Neural progenitor cell (in vitro differentiated cells): ENCODE measurements at regions not wholly inside any gene's neighbourhood (a gene's known extent, or its start where the extent isn't known, plus 50 kb on each side); places are given as distances from the start of the nearest gene placed in this dataset.

Experiments used
- DNase-seq: peaks from one replicate; pipeline ENCODE4 v3.0.0-alpha.2; 2016; ENCODE audit warnings: low spot score
- H2AFZ ChIP-seq: fragments of 200-600 bp; sonication (generic); replicated peaks from 2 replicates; pipeline ENCODE4 v1.6.1; 2016; ENCODE audit warnings: antibody characterized with exemption
- H3F3A ChIP-seq: fragments of 200-600 bp; sonication (generic); 2 replicates; pipeline ENCODE4 v1.6.1; 2016; ENCODE audit warnings: antibody characterized with exemption, low read depth
- H3K27ac ChIP-seq: fragments of 200-600 bp; sonication (generic); 2 replicates; pipeline ENCODE4 v1.5.1; 2016; ENCODE audit warnings: mild to moderate bottlenecking
- H3K27me3 ChIP-seq: fragments of 200-600 bp; sonication (generic); 2 replicates; pipeline ENCODE4 v1.6.1; 2016; ENCODE audit warnings: mild to moderate bottlenecking, moderate library complexity
- H3K36me3 ChIP-seq: fragments of 200-600 bp; sonication (generic); 2 replicates; pipeline ENCODE4 v1.5.1; 2016
- H3K4me1 ChIP-seq: fragments of 200-600 bp; sonication (generic); 2 replicates; pipeline ENCODE4 v1.6.1; 2016; ENCODE audit warnings: mixed run types
- H3K4me2 ChIP-seq: fragments of 200-600 bp; sonication (generic); 2 replicates; pipeline ENCODE4 v1.6.1; 2016
- H3K4me3 ChIP-seq: fragments of 200-600 bp; sonication (generic); 2 replicates; pipeline ENCODE4 v1.5.1; 2016
- H3K79me2 ChIP-seq: fragments of 200-600 bp; sonication (generic); 2 replicates; pipeline ENCODE4 v1.6.1; 2016; ENCODE audit warnings: low read depth
- H3K9ac ChIP-seq: fragments of 200-600 bp; sonication (generic); 2 replicates; pipeline ENCODE4 v1.6.1; 2016
- H3K9me3 ChIP-seq: fragments of 200-600 bp; sonication (generic); 2 replicates; pipeline ENCODE4 v1.5.1; 2016; ENCODE audit warnings: low read depth
- H4K20me1 ChIP-seq: fragments of 200-600 bp; sonication (generic); 2 replicates; pipeline ENCODE4 v1.6.1; 2016; ENCODE audit warnings: low read depth
- H3K27ac Mint-ChIP-seq: 3 replicates; pipeline ENCODE4 v1.8.0; 2021; ENCODE audit warnings: mixed read lengths
- H3K27me3 Mint-ChIP-seq: 2 replicates; pipeline ENCODE4 v1.8.0; 2022; ENCODE audit warnings: low read depth, mild to moderate bottlenecking, inconsistent platforms, moderate library complexity, mixed read lengths; ENCODE audit not compliant: insufficient read depth
- H3K36me3 Mint-ChIP-seq: 3 replicates; pipeline ENCODE4 v1.8.0; 2021; ENCODE audit warnings: mixed read lengths
- H3K4me1 Mint-ChIP-seq: 3 replicates; pipeline ENCODE4 v1.8.0; 2021; ENCODE audit warnings: mixed read lengths
- H3K4me3 Mint-ChIP-seq: 3 replicates; pipeline ENCODE4 v1.8.0; 2021; ENCODE audit warnings: mild to moderate bottlenecking, moderate library complexity, mixed read lengths
- H3K9me3 Mint-ChIP-seq: 3 replicates; pipeline ENCODE4 v1.8.0; 2020; ENCODE audit warnings: mixed read lengths
- EZH2 ChIP-seq: fragments of 200-600 bp; sonication (generic); IDR thresholded peaks from 2 replicates; pipeline ENCODE4 v1.6.1; 2017; ENCODE audit warnings: antibody characterized with exemption, mild to moderate bottlenecking, moderate library complexity
- EZH2phosphoT487 ChIP-seq: fragments of 200-600 bp; sonication (generic); IDR thresholded peaks from 2 replicates; pipeline ENCODE4 v1.6.1; 2017; ENCODE audit warnings: antibody characterized with exemption
- TF ChIP-seq, protein P1 (sequence below): fragments of 200-600 bp; sonication (generic); IDR thresholded peaks from 2 replicates; pipeline ENCODE4 v1.5.1; 2017; ENCODE audit warnings: antibody characterized with exemption, mild to moderate bottlenecking

DNA sequence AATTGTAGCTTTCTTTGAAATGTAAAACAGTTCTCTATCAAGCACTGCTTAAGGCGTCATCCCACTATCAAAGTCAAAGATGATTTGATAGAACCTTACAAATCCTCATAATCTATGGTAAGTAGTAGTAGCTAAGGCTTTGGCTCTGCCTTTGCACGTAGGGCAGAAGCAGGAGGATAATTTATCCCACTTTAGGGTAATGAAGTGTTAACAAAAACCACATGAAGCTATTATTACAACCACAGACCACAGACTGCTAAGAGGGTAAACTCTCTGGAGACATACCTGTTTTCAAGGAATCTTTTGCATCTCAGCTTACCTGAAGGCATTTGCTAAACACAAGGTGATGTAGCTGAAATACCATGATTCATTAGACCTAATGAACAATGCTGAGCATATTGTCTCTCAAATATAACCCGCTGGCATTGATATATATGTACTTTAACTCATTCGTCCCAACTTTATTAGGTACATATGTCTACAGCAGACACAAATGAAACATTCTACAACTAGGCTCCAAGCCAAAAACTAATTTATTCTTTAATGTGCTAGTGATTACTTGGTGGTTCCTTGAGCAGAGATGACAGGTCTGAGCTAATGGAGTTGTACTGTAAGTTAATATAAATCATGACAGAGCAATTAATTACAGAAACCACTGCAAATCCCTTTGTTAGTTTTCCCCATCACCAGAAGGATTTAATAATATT is 368.8 kb downstream of the ETNK1 start:
- Histone ChIP-seq H3K27ac (no peak overlapping the region), H3K27me3 (no peaks in the 10 kb centered on the region), H3F3A (peaks cover under 1% of the 10 kb centered on the region), H3K4me3 (no peak overlapping the region), H3K36me3 (no peaks in the 10 kb centered on the region), H2AFZ (no peak overlapping the region), H3K4me1 (peaks cover 17% of the 10 kb centered on the region), H3K9me3 (no peaks in the 10 kb centered on the region), H4K20me1 (no peaks in the 10 kb centered on the region), H3K9ac (no peak overlapping the region), H3K79me2 (no peaks in the 10 kb centered on the region), H3K4me2 (no peak overlapping the region)
- peaks cover 11% of the 10 kb centered on the region for H3K9me3 Mint-ChIP-seq
- no peak overlapping the region for H3K4me3 Mint-ChIP-seq
- H3K36me3 Mint-ChIP-seq: no peaks in the 10 kb centered on the region
- H3K27ac Mint-ChIP-seq: no peak overlapping the region
- TF ChIP-seq, protein P1, sequence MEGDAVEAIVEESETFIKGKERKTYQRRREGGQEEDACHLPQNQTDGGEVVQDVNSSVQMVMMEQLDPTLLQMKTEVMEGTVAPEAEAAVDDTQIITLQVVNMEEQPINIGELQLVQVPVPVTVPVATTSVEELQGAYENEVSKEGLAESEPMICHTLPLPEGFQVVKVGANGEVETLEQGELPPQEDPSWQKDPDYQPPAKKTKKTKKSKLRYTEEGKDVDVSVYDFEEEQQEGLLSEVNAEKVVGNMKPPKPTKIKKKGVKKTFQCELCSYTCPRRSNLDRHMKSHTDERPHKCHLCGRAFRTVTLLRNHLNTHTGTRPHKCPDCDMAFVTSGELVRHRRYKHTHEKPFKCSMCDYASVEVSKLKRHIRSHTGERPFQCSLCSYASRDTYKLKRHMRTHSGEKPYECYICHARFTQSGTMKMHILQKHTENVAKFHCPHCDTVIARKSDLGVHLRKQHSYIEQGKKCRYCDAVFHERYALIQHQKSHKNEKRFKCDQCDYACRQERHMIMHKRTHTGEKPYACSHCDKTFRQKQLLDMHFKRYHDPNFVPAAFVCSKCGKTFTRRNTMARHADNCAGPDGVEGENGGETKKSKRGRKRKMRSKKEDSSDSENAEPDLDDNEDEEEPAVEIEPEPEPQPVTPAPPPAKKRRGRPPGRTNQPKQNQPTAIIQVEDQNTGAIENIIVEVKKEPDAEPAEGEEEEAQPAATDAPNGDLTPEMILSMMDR: no peak
- TF ChIP-seq EZH2 (no peak), EZH2phosphoT487 (no peak)
- no peak for DNase-seq
- no peaks in the 10 kb centered on the region for H3K27me3 Mint-ChIP-seq
- peaks cover 14% of the 10 kb centered on the region for H3K4me1 Mint-ChIP-seq

- TF ChIP-seq EZH2 (no peak), EZH2phosphoT487 (no peak)
- no peak overlapping the region for H3K27ac Mint-ChIP-seq
- Histone ChIP-seq H3K9me3 (no peaks in the 10 kb centered on the region), H3K4me1 (peaks cover 14% of the 10 kb centered on the region), H3K9ac (no peak overlapping the region), H3K4me3 (no peak overlapping the region), H4K20me1 (no peaks in the 10 kb centered on the region), H3K36me3 (no peaks in the 10 kb centered on the region), H3K4me2 (no peak overlapping the region), H2AFZ (no peak overlapping the region), H3F3A (no peaks in the 10 kb centered on the region), H3K27ac (no peak overlapping the region), H3K79me2 (no peaks in the 10 kb centered on the region), H3K27me3 (no peaks in the 10 kb centered on the region)
- DNase-seq: no peak
- H3K27me3 Mint-ChIP-seq: no peaks in the 10 kb centered on the region
- peaks cover 1% of the 10 kb centered on the region for H3K36me3 Mint-ChIP-seq
- H3K4me3 Mint-ChIP-seq: no peak overlapping the region
- peaks cover 14% of the 10 kb centered on the region for H3K9me3 Mint-ChIP-seq
- H3K4me1 Mint-ChIP-seq: peaks cover 13% of the 10 kb centered on the region
These were observed 369.3 kb downstream of the ETNK1 start for GRCh38 chr12:22994316-22994675.

DNA sequence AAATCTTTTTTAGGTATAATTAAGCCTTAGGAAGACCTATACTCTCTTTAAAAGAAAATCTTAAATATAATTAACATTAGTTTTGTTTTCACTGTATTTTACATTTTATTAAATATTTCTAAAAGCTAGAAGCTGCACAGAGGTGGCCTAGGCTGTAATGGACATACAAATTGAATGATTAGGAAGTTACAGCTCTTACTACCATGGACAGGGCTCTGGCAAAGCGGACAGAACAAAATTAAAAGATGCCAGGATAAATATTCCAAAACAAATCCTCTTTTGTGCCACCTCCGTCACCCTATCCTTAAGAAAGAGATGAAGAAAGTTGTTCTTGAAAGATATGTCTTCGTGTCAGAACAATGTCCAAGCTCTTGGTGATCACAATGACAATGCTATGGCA is 376.5 kb downstream of the ETNK1 start:
- Histone ChIP-seq H3K27me3 (no peaks in the 10 kb centered on the region), H3K27ac (no peak overlapping the region), H3K36me3 (no peaks in the 10 kb centered on the region), H4K20me1 (no peaks in the 10 kb centered on the region), H2AFZ (no peak overlapping the region), H3K79me2 (no peaks in the 10 kb centered on the region), H3F3A (peaks cover 13% of the 10 kb centered on the region), H3K4me2 (no peak overlapping the region), H3K4me3 (no peak overlapping the region), H3K4me1 (peaks cover 14% of the 10 kb centered on the region), H3K9ac (no peak overlapping the region), H3K9me3 (no peaks in the 10 kb centered on the region)
- H3K4me3 Mint-ChIP-seq: no peak overlapping the region
- peaks cover 28% of the 10 kb centered on the region for H3K9me3 Mint-ChIP-seq
- no peak overlapping the region for H3K27ac Mint-ChIP-seq
- peaks cover 2% of the 10 kb centered on the region for H3K36me3 Mint-ChIP-seq
- TF ChIP-seq, protein P1: no peak
- no peak for TF ChIP-seq EZH2
- TF ChIP-seq EZH2phosphoT487: no peak
- H3K27me3 Mint-ChIP-seq: no peaks in the 10 kb centered on the region
- DNase-seq: no peak
- peaks cover 29% of the 10 kb centered on the region for H3K4me1 Mint-ChIP-seq

GRCh38 chr12:23002381-23002780 is 377.4 kb downstream of the ETNK1 start:
- Histone ChIP-seq H3K27me3 (no peaks in the 10 kb centered on the region), H3F3A (peaks cover 13% of the 10 kb centered on the region), H4K20me1 (no peaks in the 10 kb centered on the region), H3K4me1 (peaks cover 14% of the 10 kb centered on the region), H3K9ac (no peak overlapping the region), H3K4me3 (no peak overlapping the region), H3K79me2 (no peaks in the 10 kb centered on the region), H2AFZ (no peak overlapping the region), H3K4me2 (peak overlapping the region; percentile 20), H3K36me3 (no peaks in the 10 kb centered on the region), H3K9me3 (no peaks in the 10 kb centered on the region), H3K27ac (peak overlapping the region; percentile 53)
- Mint-ChIP-seq H3K4me1 (peaks cover 33% of the 10 kb centered on the region), H3K9me3 (peaks cover 28% of the 10 kb centered on the region), H3K36me3 (peaks cover 2% of the 10 kb centered on the region), H3K27me3 (no peaks in the 10 kb centered on the region), H3K4me3 (peak overlapping the region; percentile 5), H3K27ac (no peak overlapping the region)
- TF ChIP-seq, protein P1: no peak
- TF ChIP-seq EZH2: no peak
- no peak for TF ChIP-seq EZH2phosphoT487
- peak; percentile 77 for DNase-seq
